PC-9 (cell line): ENCODE measurements at regions not wholly inside any gene's neighbourhood (a gene's known extent, or its start where the extent isn't known, plus 50 kb on each side); places are given as distances from the start of the nearest gene placed in this dataset.

Experiments used
- BruUV-seq: library from RNA; stranded (reverse); fragments of 400-500 nt; replicated peaks from 2 replicates; lab custom pipeline; 2021; lab: Mats Ljungman, UMichigan
- CTCF ChIA-PET: fragments of 300-600 bp; sonication (Branson Sonifier 250); formaldehyde crosslinking; loops from one replicate; lab custom pipeline; 2022; ENCODE audit warnings: antibody characterized with exemption; lab: Charles Lee
- POLR2A ChIA-PET: fragments of 300-600 bp; sonication (Branson Sonifier 250); formaldehyde crosslinking; loops from one replicate; lab custom pipeline; 2022; ENCODE audit warnings: antibody characterized with exemption; ENCODE audit not compliant: unreplicated experiment; lab: Charles Lee
- DNase-seq, 2 experiments: peaks; one replicate each; pipeline versions ENCODE4 v3.0.0 to v3.0.0-alpha.2; 2015 to 2022; ENCODE audit warnings: mixed read lengths in 1 of 2
- H2AFZ ChIP-seq: fragments of 200-600 bp; sonication (generic); 2 replicates; pipeline ENCODE4 v1.8.1; 2017; ENCODE audit warnings: antibody characterized with exemption
- H3F3A ChIP-seq: fragments of 200-600 bp; sonication (generic); 2 replicates; pipeline ENCODE4 v1.8.1; 2017; ENCODE audit warnings: antibody characterized with exemption, mild to moderate bottlenecking, low read depth; ENCODE audit not compliant: insufficient read depth
- H3K27ac ChIP-seq: fragments of 200-600 bp; sonication (generic); 2 replicates; pipeline ENCODE4 v1.6.1; 2016; ENCODE audit warnings: mixed run types
- H3K27me3 ChIP-seq: fragments of 200-600 bp; sonication (generic); 2 replicates; pipeline ENCODE4 v1.6.1; 2016; ENCODE audit warnings: low read depth, mixed run types; ENCODE audit not compliant: insufficient read depth
- H3K36me3 ChIP-seq: fragments of 200-600 bp; sonication (generic); 2 replicates; pipeline ENCODE4 v1.6.1; 2016; ENCODE audit warnings: low read depth, mixed run types
- H3K4me1 ChIP-seq: fragments of 200-600 bp; sonication (generic); replicated peaks from 2 replicates; pipeline ENCODE4 v1.6.1; 2016; ENCODE audit warnings: mixed run types; ENCODE audit not compliant: insufficient read depth
- H3K4me2 ChIP-seq: fragments of 200-600 bp; sonication (generic); 2 replicates; pipeline ENCODE4 v1.6.1; 2017; ENCODE audit warnings: mixed run types
- H3K4me3 ChIP-seq: fragments of 200-600 bp; sonication (generic); 2 replicates; pipeline ENCODE4 v1.6.1; 2016; ENCODE audit warnings: mixed run types
- H3K79me2 ChIP-seq: fragments of 200-600 bp; sonication (generic); 2 replicates; pipeline ENCODE4 v1.6.1; 2017; ENCODE audit warnings: low read depth, mixed run types
- H3K9me2 ChIP-seq: fragments of 200-600 bp; sonication (generic); 2 replicates; pipeline ENCODE4 v1.8.1; 2017; ENCODE audit warnings: mild to moderate bottlenecking; ENCODE audit not compliant: insufficient read depth
- H3K9me3 ChIP-seq: fragments of 200-600 bp; sonication (generic); 2 replicates; pipeline ENCODE4 v1.8.1; 2016; ENCODE audit warnings: low read depth; ENCODE audit not compliant: insufficient read depth
- H4K20me1 ChIP-seq: fragments of 200-600 bp; sonication (generic); 2 replicates; pipeline ENCODE4 v1.8.1; 2017; ENCODE audit not compliant: insufficient read depth
- CTCF ChIP-seq: fragments of 200-600 bp; sonication (generic); conservative IDR thresholded peaks from 2 replicates; pipeline ENCODE4 v1.6.1; 2017; ENCODE audit warnings: mixed run types, antibody characterized with exemption, mild to moderate bottlenecking, moderate library complexity
- EZH2 ChIP-seq: fragments of 200-600 bp; sonication (generic); IDR thresholded peaks from 2 replicates; pipeline ENCODE4 v1.8.0; 2017; ENCODE audit warnings: antibody characterized with exemption, low read depth
- intact Hi-C: fragments of 100-400 bp; cut with micrococcal nuclease; formaldehyde crosslinking; loops from one replicate; pipeline ENCODE4 v1.10.0; 2022; ENCODE audit not compliant: unreplicated experiment

- Histone ChIP-seq H4K20me1 (no peaks in the 10 kb centered on the region), H3K27me3 (no peaks in the 10 kb centered on the region), H3K9me2 (no peaks in the 10 kb centered on the region), H3K4me3 (no peak overlapping the region), H3K9me3 (0 out of 2 replicates have a peak, but pooled peaks cover 3% of the 10 kb centered on the region), H2AFZ (no peak overlapping the region), H3K4me2 (peak overlapping the region; percentile 68), H3K27ac (peak overlapping the region; percentile 77), H3F3A (peaks cover 20% of the 10 kb centered on the region), H3K4me1 (peaks cover 21% of the 10 kb centered on the region), H3K79me2 (no peaks in the 10 kb centered on the region), H3K36me3 (no peaks in the 10 kb centered on the region)
- CTCF ChIA-PET = interaction anchor here (0.5 to 0.6 kb wide), 2 partner anchors 82 to 414 kb away, joined by 5 to 6 read pairs; no protein-coding TSS in a partner anchor
- intact Hi-C loops = no loop called here
- DNase-seq = no peak
- no TSS peak for BruUV-seq
- POLR2A ChIA-PET = interaction anchor here (0.6 kb wide), 1 partner anchor 21 kb away, joined by 4 read pairs; no protein-coding TSS in a partner anchor
- TF ChIP-seq EZH2 = no peak
- no peak for TF ChIP-seq CTCF
Observed at GRCh38 chr3:40801284-40801741, 276.6 kb downstream of the ZNF621 start.

- peaks cover 20% of the 10 kb centered on the region for H3F3A ChIP-seq
- H3K27me3 ChIP-seq = no peaks in the 10 kb centered on the region
- H3K4me1 ChIP-seq = peaks cover 21% of the 10 kb centered on the region
- no peak overlapping the region for H2AFZ ChIP-seq
- CTCF ChIA-PET = no interaction called here
- no peaks in the 10 kb centered on the region for H4K20me1 ChIP-seq
- H3K36me3 ChIP-seq = no peaks in the 10 kb centered on the region
- H3K4me3 ChIP-seq = no peak overlapping the region
- intact Hi-C loops = no loop called here
- no peak overlapping the region for H3K4me2 ChIP-seq
- H3K79me2 ChIP-seq = no peaks in the 10 kb centered on the region
- no peak for DNase-seq
- no peak for TF ChIP-seq CTCF
- no peak for TF ChIP-seq EZH2
- 0 out of 2 replicates have a peak, but pooled peaks cover 3% of the 10 kb centered on the region for H3K9me3 ChIP-seq
- no peak overlapping the region for H3K27ac ChIP-seq
- no peaks in the 10 kb centered on the region for H3K9me2 ChIP-seq
- BruUV-seq = no TSS peak
- POLR2A ChIA-PET = no interaction called here
Observed at GRCh38 chr3:40803311-40803710, 278.6 kb downstream of the ZNF621 start.

GRCh38 chr3:40805456-40805855 is 280.7 kb downstream of the ZNF621 start:
- Histone ChIP-seq H3F3A (peaks cover 7% of the 10 kb centered on the region), H3K4me3 (no peak overlapping the region), H3K27me3 (no peaks in the 10 kb centered on the region), H3K4me2 (no peak overlapping the region), H3K9me3 (no peaks in the 10 kb centered on the region), H3K4me1 (peaks cover 12% of the 10 kb centered on the region), H4K20me1 (no peaks in the 10 kb centered on the region), H2AFZ (no peak overlapping the region), H3K9me2 (no peaks in the 10 kb centered on the region; the same call in 1 of the 2 replicates), H3K27ac (no peak overlapping the region), H3K79me2 (no peaks in the 10 kb centered on the region), H3K36me3 (no peaks in the 10 kb centered on the region)
- intact Hi-C loops = no loop called here
- no peak for TF ChIP-seq CTCF
- no peak for TF ChIP-seq EZH2
- no TSS peak for BruUV-seq
- POLR2A ChIA-PET = no interaction called here
- CTCF ChIA-PET = no interaction called here
- DNase-seq = no peak
